HG02973 (cell line): ENCODE measurements at regions not wholly inside any gene's neighbourhood (a gene's known extent, or its start where the extent isn't known, plus 50 kb on each side); places are given as distances from the start of the nearest gene placed in this dataset.
"Not testable (repeated sequence)": the region's sequence is repeated elsewhere in the genome, so short reads cannot be mapped to it uniquely, and the experiment has no call there.

Source experiments
- ATAC-seq: cut with Tn5 transposase; IDR thresholded peaks from one replicate; pipeline ENCODE4 v1.9.1; 2021; ENCODE audit warnings: moderate library complexity; ENCODE audit not compliant: unreplicated experiment

DNA sequence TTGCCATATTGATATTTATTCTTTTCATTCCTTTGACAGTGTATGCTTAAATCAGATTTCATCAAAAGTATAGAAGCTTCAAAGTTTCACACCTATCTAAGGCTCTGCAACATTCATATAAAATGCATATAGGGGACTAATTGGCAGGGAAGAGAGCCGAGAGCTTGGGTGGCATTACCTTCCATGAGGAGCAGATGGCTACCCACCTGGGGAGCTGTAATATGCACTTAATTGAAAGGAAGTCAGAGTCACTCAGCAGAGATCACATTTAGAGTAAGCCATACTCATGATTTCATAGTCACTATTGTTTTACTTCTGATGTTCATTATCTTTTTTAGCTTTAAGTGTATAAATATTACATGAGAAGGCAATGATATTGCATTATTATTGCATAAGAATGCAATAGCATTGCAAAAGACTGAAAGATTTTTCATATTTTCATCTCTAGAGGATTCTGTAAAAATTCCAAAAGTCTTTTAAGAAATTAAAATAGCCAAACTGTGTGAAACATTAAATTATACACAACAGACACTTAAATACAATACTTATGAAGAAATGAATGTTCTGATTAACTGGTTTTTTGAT is 1305.2 kb downstream of the EPHA7 start:
- no peak for ATAC-seq

DNA sequence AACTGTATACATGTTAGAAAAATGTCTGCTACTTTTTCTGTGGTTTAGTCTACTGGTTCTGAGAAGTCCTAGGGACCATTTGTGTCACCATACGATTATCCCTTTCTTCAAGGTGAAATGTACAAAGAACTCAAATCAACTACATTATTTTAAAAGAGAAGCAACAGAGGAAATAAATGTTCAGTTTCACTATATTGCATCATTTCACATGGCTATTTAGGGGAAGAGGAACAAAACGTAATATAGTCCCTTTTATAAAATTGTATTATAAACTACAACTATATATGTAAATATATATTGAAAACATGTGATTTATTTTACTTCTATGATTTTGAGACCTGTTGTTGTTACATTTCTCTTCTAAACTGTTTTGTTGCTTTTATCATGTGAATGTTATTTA is 1308.0 kb downstream of the EPHA7 start:
- no peak for ATAC-seq

GRCh38 chr6:92110403-92110802 is 1309.0 kb downstream of the EPHA7 start:
- no peak for ATAC-seq

DNA sequence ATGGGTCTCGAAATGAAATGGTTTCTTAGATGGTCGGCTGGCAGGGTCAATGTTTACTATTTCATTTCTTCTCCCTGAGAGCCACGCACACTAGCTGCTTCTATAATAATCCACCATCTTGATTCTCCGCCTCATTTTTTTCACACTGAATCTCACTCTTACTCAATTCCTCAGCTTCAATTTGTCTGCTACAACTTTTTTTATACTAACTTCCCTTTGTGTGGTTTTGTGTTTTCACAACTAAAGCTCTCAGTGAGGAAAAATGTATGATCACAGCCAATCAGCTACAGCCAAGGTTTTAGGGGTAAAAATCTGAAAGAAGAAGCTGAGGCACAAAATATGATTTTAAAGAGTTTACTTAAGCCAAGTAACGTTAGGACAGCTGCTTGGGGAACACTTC is 1309.4 kb downstream of the EPHA7 start:
- ATAC-seq, result no peak

- no peak for ATAC-seq
These were observed 1310.1 kb downstream of the EPHA7 start for GRCh38 chr6:92109256-92109655.

DNA sequence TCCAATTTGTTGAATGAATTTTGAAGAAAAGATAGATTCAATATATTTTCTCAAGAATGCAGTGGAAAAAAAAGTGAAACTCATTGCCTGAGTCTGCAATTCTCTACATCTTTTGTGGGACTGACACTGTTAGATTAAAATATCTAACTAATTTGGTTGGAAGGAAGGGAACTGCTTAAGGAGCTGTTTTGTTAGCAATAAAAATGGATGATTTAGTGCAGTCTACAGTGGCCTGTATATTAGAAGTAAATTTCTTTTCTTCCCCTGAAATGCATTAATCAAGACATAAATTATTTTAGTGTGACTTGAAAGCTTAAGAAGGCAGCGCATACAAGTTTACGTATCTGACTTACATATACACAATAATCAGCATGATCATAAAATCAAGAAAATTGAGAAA is 1332.6 kb downstream of the EPHA7 start:
- ATAC-seq, result no peak

- ATAC-seq, result not testable (repeated sequence)
These were observed 1335.4 kb downstream of the EPHA7 start for GRCh38 chr6:92083914-92084313.

DNA sequence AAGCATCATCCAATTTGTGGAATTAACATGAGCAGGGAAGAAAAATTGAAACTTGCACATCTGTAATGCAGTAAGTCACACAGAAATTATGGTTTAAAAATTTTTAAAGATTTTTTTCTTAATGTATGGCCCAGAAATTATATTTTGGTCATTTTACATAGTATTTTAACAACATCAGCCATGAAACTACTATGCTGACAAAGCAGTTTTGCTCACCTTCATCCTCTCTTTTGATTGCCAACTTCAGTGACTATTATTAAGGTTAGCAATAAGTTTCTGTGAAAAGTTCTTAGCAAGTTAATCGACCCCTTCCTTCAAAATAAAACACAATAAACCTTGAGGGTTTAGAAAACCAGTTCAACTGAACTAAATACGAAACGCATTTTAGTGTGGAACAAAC is 1347.0 kb downstream of the EPHA7 start:
- ATAC-seq, result no peak

- ATAC-seq, result no peak
These were observed 1349.6 kb downstream of the EPHA7 start for GRCh38 chr6:92069781-92070180.

DNA sequence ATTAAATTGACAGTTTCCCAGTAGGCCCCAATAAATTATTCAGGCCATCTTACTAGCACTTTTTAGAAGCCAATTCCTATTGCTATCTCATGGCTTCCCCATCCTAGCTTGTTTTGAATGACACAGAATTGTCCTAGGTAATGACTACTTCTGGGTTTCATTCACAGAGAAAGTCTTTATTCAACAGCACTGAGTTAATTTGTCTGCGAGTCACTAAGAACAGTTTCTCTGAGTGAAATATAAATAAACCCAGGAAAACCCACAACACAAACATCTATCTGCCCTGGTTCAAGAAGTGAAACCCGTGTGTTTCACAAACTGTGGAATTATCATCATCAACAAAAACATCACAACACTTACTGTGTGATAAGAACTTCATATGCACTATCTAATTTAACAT is 1366.8 kb downstream of the EPHA7 start:
- no peak for ATAC-seq

- ATAC-seq, result no peak
These were observed 1369.1 kb downstream of the EPHA7 start for GRCh38 chr6:92050216-92050615.

GRCh38 chr6:92047860-92048259 is 1371.5 kb downstream of the EPHA7 start:
- ATAC-seq, result no peak

DNA sequence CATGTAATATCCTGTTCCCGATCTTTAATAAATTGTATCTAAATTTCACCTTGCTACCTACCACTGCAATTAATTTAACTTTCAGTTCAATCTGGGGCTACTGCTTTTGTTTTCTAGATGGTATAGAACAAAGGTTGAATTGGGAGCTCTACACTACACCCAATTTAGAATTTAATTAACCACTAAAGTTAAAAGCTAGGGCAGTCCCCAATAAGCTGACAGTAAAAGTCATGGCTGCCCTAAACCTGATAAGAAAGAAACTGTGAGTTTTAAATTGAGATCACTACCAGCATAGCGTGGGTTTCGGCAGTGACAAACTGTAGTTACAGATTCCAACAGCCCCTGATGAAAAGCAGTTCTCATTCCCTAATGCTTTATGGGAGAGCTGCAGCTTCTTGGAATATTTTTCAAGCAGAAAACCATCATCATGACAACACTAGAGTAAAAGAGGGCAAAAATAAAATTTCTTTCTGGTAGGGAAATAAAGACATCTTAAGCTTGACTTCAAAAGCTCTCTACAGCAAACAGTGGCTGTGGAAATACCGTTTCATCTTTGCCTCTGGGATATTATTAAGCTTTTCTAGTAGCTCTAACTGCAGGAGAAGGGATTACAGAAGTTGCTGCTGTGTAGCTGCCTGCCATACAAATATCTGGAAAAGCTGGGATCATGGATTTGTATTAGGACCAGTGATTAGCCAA is 1372.1 kb downstream of the EPHA7 start:
- ATAC-seq, result no peak

GRCh38 chr6:92044312-92044711 is 1375.0 kb downstream of the EPHA7 start:
- no peak for ATAC-seq

- ATAC-seq, result no peak
These were observed 1375.6 kb downstream of the EPHA7 start for GRCh38 chr6:92043777-92044176.

DNA sequence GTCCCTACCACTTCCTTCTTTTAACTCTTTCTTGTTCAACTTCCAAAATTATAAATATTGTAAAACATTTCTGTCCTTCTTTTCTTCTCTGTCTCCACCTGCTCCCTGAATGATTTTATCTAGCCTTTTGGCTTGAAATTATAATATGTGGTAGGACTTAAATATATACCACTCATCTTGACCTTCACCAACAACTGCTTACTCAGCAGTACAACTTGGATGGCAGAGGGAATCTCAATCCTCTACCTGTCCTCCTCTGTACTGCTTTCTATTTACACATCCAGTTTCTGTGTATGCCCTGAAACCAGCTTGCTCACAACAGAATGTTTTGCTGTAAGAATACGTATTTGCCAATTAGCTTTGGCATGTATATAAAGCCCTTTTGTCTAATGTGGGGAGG is 1392.5 kb downstream of the EPHA7 start:
- ATAC-seq, result no peak

DNA sequence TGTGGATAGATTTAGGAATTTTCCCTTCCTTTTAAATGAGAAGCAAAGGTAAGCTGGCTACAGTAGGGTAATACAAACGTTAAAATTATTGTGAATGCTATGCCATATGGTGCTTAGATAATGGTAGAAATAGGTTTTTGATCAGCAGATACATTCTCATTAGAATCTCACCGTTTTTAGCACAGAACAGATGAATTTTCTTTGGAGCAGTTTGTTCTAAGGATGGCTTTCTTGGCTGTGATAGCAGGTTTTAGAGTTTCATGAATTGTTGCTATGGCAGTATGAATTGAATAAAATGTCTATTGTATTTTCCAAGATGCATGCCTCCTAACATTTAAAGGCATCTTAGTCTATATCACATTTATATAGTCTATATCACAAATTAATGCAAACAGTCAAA is 1394.5 kb downstream of the EPHA7 start:
- ATAC-seq, result no peak

DNA sequence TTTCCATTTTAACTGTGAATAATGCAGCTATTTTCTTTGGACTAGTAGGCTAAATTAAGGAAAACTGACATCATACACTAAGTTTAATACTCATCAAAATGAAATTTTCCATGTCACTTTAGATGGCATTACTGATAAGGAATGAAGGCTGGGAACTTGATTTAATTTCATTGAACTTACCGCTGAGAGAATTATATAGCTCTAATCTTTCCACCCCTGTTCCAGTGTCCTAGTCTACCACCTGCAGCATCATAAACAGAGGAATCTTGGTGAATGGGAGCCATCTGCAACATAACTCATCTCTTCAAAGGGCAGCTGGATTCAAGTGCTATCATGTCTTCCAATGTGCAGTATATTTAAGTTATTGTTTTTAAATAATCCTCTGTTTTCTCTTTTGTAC is 1395.2 kb downstream of the EPHA7 start:
- ATAC-seq, result no peak

DNA sequence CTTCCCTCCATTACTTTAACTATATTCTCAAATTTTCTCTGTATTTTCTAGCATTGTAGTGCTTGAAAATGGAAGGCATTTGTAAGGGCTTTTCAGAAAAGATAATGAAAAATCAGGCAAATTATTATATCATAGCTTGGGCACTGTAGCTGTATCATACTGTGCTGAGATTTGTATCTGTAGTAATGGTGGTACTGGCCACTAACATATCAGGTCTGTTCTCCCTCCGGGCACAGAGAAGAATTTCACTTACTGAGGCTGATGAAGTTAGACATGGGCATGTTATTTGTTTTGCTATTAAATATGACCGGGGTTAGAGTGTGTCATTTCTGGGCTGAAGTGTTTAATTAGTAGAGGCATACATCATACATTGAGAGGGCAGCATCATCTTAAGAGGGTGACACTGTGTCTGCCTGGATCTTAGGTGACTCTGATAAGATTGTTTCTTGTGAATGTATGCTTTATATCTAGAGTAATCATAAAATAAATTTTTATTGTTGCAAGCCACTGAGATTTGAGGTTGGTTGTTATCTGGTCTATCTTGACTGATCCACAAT is 1395.9 kb downstream of the EPHA7 start:
- ATAC-seq, result no peak

GRCh38 chr6:92011681-92012245 is 1407.6 kb downstream of the EPHA7 start:
- ATAC-seq, result no peak

DNA sequence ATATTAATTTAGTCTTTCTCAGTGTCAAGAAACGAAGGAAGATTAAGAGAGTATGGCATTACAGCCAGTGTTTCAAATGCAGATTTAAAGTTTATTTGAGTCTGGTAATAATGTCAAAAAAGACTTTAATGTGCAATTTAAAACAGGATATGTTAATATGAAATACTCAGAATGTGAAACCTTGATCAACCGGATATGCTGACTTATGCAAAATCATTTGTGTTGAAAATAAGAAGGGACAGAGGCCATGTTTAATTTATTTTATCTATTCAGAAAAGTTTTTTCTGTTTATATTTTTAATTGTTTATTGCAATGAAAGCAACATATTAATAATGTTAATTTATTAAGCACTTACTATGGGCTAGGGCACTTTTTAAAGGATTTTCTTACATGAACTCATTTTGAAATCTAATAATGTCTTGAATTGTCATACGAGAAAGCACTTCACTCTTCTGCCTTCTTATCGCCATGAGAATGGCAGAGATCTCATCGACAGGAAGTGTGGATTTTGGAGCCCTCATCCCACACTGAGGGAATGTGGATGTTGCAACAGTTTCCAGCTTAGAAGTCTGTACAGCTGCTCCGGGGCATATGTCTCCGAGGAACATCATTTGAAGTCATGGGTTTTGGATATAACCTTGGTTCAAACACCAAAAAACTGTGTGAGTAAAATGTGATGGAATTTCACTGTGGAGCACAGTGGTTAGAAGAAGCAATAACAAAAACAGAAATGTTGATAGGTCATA is 1410.4 kb downstream of the EPHA7 start:
- no peak for ATAC-seq

GRCh38 chr6:92000112-92000511 is 1413.2 kb upstream of the MAP3K7 start:
- no peak for ATAC-seq
